H1 (cell line): ENCODE measurements at regions not wholly inside any gene's neighbourhood (a gene's known extent, or its start where the extent isn't known, plus 50 kb on each side); places are given as distances from the start of the nearest gene placed in this dataset.

Experiments
- CTCF ChIA-PET: fragments of 300-600 bp; sonication (Branson Sonifier 250); formaldehyde crosslinking; loops from one replicate; lab custom pipeline; 2021; ENCODE audit not compliant: partially characterized antibody; lab: Charles Lee
- POLR2A ChIA-PET: fragments of 300-600 bp; sonication (Branson Sonifier 250); formaldehyde crosslinking; loops from one replicate; lab custom pipeline; 2021; ENCODE audit warnings: inconsistent platforms; ENCODE audit not compliant: partially characterized antibody; lab: Charles Lee
- DNase-seq, 2 experiments: peaks; one replicate each; pipeline versions ENCODE4 v3.0.0 to v3.0.0-alpha.2; 2010 to 2022; ENCODE audit warnings: low spot score in 2 of 2, low read depth in 1 of 2, mixed read lengths in 1 of 2
- FAIRE-seq: peaks from 2 replicates; lab custom pipeline; 2011; peaks lifted over from hg19 to GRCh38; lab: Jason Lieb, UNC
- H2AFZ ChIP-seq: 2 replicates; pipeline ENCODE4 v1.8.1; 2012; ENCODE audit warnings: low read length, inconsistent platforms
- H2AK5ac ChIP-seq: 2 replicates; pipeline ENCODE4 v1.6.1; 2013; ENCODE audit warnings: low read depth, low read length
- H2BK120ac ChIP-seq: replicated peaks from 2 replicates; pipeline ENCODE3; 2013; ENCODE audit warnings: low read depth, low read length, inconsistent platforms
- H2BK12ac ChIP-seq: 2 replicates; pipeline ENCODE4 v1.6.1; 2013; ENCODE audit warnings: low read depth, low read length
- H2BK15ac ChIP-seq: 2 replicates; pipeline ENCODE4 v1.6.1; 2013; ENCODE audit warnings: low read length
- H2BK20ac ChIP-seq: 2 replicates; pipeline ENCODE4 v1.6.1; 2013; ENCODE audit warnings: low read length
- H2BK5ac ChIP-seq: 2 replicates; pipeline ENCODE4 v1.6.1; 2013; ENCODE audit warnings: low read depth, low read length
- H3K14ac ChIP-seq: 2 replicates; pipeline ENCODE4 v1.6.1; 2013; ENCODE audit warnings: inconsistent platforms; ENCODE audit not compliant: insufficient read length
- H3K18ac ChIP-seq: 2 replicates; pipeline ENCODE4 v1.6.1; 2013; ENCODE audit warnings: low read length; ENCODE audit errors: extremely low read depth
- H3K23ac ChIP-seq: 2 replicates; pipeline ENCODE4 v1.6.1; 2013; ENCODE audit warnings: inconsistent platforms; ENCODE audit not compliant: insufficient read length
- H3K23me2 ChIP-seq: 2 replicates; pipeline ENCODE4 v1.6.1; 2013; ENCODE audit warnings: low read depth, low read length
- H3K27ac ChIP-seq: 2 replicates; pipeline ENCODE4 v1.6.1; 2011; ENCODE audit warnings: low read depth, low read length, inconsistent platforms
- H3K27me3 ChIP-seq, 4 experiments: replicated peaks in 1 of 4; 1 replicate in 1 of 4; 2 replicates in 3 of 4; pipeline versions ENCODE4 v1.6.1 to v1.8.1; 2011 to 2013; ENCODE audit warnings: low read length in 3 of 4, mild to moderate bottlenecking in 3 of 4, inconsistent platforms in 2 of 4, mixed read lengths in 2 of 4, moderate library complexity in 1 of 4; ENCODE audit not compliant: control insufficient read depth in 3 of 4, insufficient read depth in 3 of 4; ENCODE audit errors: extremely low read depth in 1 of 4
- H3K36me3 ChIP-seq, 4 experiments: 2 replicates each; pipeline versions ENCODE4 v1.6.1 to v1.8.1; 2011 to 2013; ENCODE audit warnings: mild to moderate bottlenecking in 4 of 4, low read length in 3 of 4, moderate library complexity in 2 of 4, control low read depth in 1 of 4, inconsistent platforms in 1 of 4; ENCODE audit not compliant: insufficient read depth in 4 of 4, control insufficient read depth in 2 of 4
- H3K4ac ChIP-seq: replicated peaks from 2 replicates; pipeline ENCODE3; 2013; ENCODE audit warnings: low read length, low read depth, mixed read lengths, inconsistent platforms; ENCODE audit not compliant: insufficient read length
- H3K4me1 ChIP-seq, 4 experiments: replicated peaks in 1 of 4; 1 replicate in 1 of 4; 2 replicates in 3 of 4; pipeline versions ENCODE4 v1.6.1 to v1.8.1; 2011 to 2013; ENCODE audit warnings: low read length in 3 of 4, inconsistent platforms in 2 of 4, mixed read lengths in 1 of 4; ENCODE audit not compliant: insufficient read depth in 4 of 4, control insufficient read depth in 3 of 4
- H3K4me2 ChIP-seq, 2 experiments: 2 replicates each; pipeline versions ENCODE4 v1.6.1 to v1.8.1; 2011 to 2013; ENCODE audit warnings: low read depth in 2 of 2, low read length in 2 of 2, control low read depth in 1 of 2, inconsistent platforms in 1 of 2, mild to moderate bottlenecking in 1 of 2; ENCODE audit not compliant: insufficient read depth in 1 of 2
- H3K4me3 ChIP-seq, 4 experiments: fragments of 200-600, 300-600 bp in 1 of 4; sonication (generic), shearing (Covaris generic), sonication (Bioruptor Twin) in 1 of 4; 2 replicates each; pipeline versions ENCODE4 v1.5.1 to v1.8.1; 2011 to 2016; ENCODE audit warnings: low read length in 4 of 4, low read depth in 3 of 4, control low read depth in 2 of 4, inconsistent platforms in 2 of 4, mild to moderate bottlenecking in 2 of 4, mixed read lengths in 1 of 4, moderate library complexity in 1 of 4; ENCODE audit not compliant: insufficient read depth in 2 of 4; ENCODE audit errors: extremely low read depth in 1 of 4
- H3K56ac ChIP-seq: replicated peaks from 2 replicates; pipeline ENCODE3; 2013; ENCODE audit warnings: low read depth, mild to moderate bottlenecking, mixed read lengths, low read length, inconsistent platforms; ENCODE audit not compliant: insufficient read length
- H3K79me1 ChIP-seq: 2 replicates; pipeline ENCODE4 v1.6.1; 2013; ENCODE audit warnings: low read depth, low read length, control low read depth
- H3K79me2 ChIP-seq, 2 experiments: 2 replicates each; pipeline versions ENCODE4 v1.6.1 to v1.8.1; 2012 to 2013; ENCODE audit warnings: low read length in 2 of 2, mild to moderate bottlenecking in 2 of 2, inconsistent platforms in 1 of 2; ENCODE audit not compliant: insufficient read depth in 2 of 2, control insufficient read depth in 1 of 2
- H3K9ac ChIP-seq, 4 experiments: replicated peaks in 1 of 4; 1 replicate in 1 of 4; 2 replicates in 3 of 4; pipeline versions ENCODE4 v1.6.1 to v1.8.1; 2011 to 2013; ENCODE audit warnings: low read depth in 3 of 4, low read length in 3 of 4, control low read depth in 2 of 4, mild to moderate bottlenecking in 2 of 4, moderate library complexity in 2 of 4, inconsistent platforms in 1 of 4; ENCODE audit errors: extremely low read depth in 1 of 4
- H3K9me3 ChIP-seq, 2 experiments: 2 replicates each; pipeline versions ENCODE4 v1.6.1 to v1.8.1; 2012 to 2013; ENCODE audit warnings: mild to moderate bottlenecking in 2 of 2, moderate library complexity in 2 of 2, control low read depth in 1 of 2, inconsistent platforms in 1 of 2, low read depth in 1 of 2, low read length in 1 of 2, mixed read lengths in 1 of 2; ENCODE audit not compliant: insufficient read depth in 2 of 2
- H4K20me1 ChIP-seq, 2 experiments: replicated peaks in 1 of 2; 2 replicates each; pipeline versions ENCODE3 to v1.8.1; 2011 to 2013; ENCODE audit warnings: inconsistent platforms in 2 of 2, low read length in 2 of 2, mild to moderate bottlenecking in 1 of 2; ENCODE audit not compliant: insufficient read depth in 2 of 2, control insufficient read depth in 1 of 2
- H4K5ac ChIP-seq: 2 replicates; pipeline ENCODE4 v1.6.1; 2013; ENCODE audit warnings: low read length, low read depth, mixed read lengths, inconsistent platforms; ENCODE audit not compliant: insufficient read length
- H4K8ac ChIP-seq: 2 replicates; pipeline ENCODE4 v1.8.0; 2013; ENCODE audit warnings: mild to moderate bottlenecking, moderate library complexity, low read length, inconsistent platforms; ENCODE audit not compliant: insufficient read depth; ENCODE audit errors: extremely low read depth
- H4K91ac ChIP-seq: replicated peaks from 2 replicates; pipeline ENCODE3; 2013; ENCODE audit warnings: low read length, mixed read lengths, inconsistent platforms; ENCODE audit not compliant: insufficient read length
- CREB1 ChIP-seq: IDR thresholded peaks from 2 replicates; pipeline ENCODE4 v1.6.1; 2012; ENCODE audit warnings: inconsistent platforms
- SP4 ChIP-seq: IDR thresholded peaks from 2 replicates; pipeline ENCODE4 v1.6.1; 2012; ENCODE audit warnings: low read length, inconsistent platforms
- WGBS, 2 experiments: shearing (Covaris generic) in 1 of 2; methylation state at CpG; one replicate each; pipeline versions ENCODE4 v1.1.6 to v1.1.7; 2013 to 2015; ENCODE audit warnings: low lambda C conversion rate in 2 of 2, mixed read lengths in 2 of 2, inconsistent platforms in 1 of 2, low coverage in 1 of 2, missing lambda C conversion rate in 1 of 2; ENCODE audit not compliant: insufficient replicate concordance in 2 of 2, insufficient coverage in 1 of 2, insufficient read length in 1 of 2; ENCODE audit errors: extremely low coverage in 1 of 2, missing lambda C conversion rate in 1 of 2; 5-methylcytosine and 5-hydroxymethylcytosine counted together

DNA sequence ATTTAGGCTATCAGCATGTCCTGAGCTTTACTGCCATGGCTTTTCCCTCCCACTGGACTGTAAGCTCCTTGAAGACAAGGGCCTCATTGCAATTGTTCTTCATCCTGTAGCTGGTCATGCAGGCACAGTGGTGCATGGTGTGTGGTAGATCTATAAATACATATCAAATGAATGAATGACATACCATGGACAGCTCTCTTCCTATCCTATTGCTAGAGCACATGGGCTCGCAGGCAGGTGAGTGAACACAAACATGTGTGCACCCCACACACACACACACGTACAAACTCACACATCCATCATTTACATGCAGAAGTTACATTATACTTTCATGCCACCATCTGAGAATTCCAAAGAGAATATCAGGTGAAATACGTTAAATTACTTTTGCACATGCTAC lies 172.9 kb upstream of the RUNX1 start:
- no peaks in the 10 kb centered on the region for H3K79me1 ChIP-seq
- DNase-seq: no peak
- H3K27ac ChIP-seq: no peak overlapping the region
- no peak overlapping the region for H4K8ac ChIP-seq
- H2BK15ac ChIP-seq: no peak overlapping the region
- no peak overlapping the region for H4K91ac ChIP-seq
- H3K14ac ChIP-seq: no peak overlapping the region
- no peak overlapping the region for H2BK5ac ChIP-seq
- H4K20me1 ChIP-seq: no peaks in the 10 kb centered on the region
- CTCF ChIA-PET: no interaction called here
- POLR2A ChIA-PET: no interaction called here
- peaks cover 0 to 7% (median under 1%) of the 10 kb centered on the region in 4 experiments; a peak in 3 of 7 replicates for H3K4me1 ChIP-seq
- H3K9ac ChIP-seq: no peak overlapping the region
- H3K36me3 ChIP-seq: no peaks in the 10 kb centered on the region; a peak in 1 of 8 replicates
- TF ChIP-seq CREB1 (no peak), SP4 (no peak)
- H3K79me2 ChIP-seq: no peaks in the 10 kb centered on the region
- no peaks in the 10 kb centered on the region for H3K27me3 ChIP-seq
- H3K4me2 ChIP-seq: no peak overlapping the region
- WGBS, 2 experiments: 87% methylated on average over 3 of the region's 3 CpGs; no CpG with 5 or more reads in 1 of the 2 experiments
- H3K4me3 ChIP-seq: no peak overlapping the region
- H3K56ac ChIP-seq: no peak overlapping the region
- H2BK20ac ChIP-seq: no peak overlapping the region
- H2AK5ac ChIP-seq: no peak overlapping the region
- no peak overlapping the region for H3K4ac ChIP-seq
- H2BK120ac ChIP-seq: no peak overlapping the region
- FAIRE-seq: no peak
- H3K23me2 ChIP-seq: no peaks in the 10 kb centered on the region
- H2AFZ ChIP-seq: no peak overlapping the region
- no peak overlapping the region for H3K23ac ChIP-seq
- no peak overlapping the region for H3K18ac ChIP-seq
- no peak overlapping the region for H2BK12ac ChIP-seq
- H3K9me3 ChIP-seq: no peaks in the 10 kb centered on the region
- no peak overlapping the region for H4K5ac ChIP-seq
